B cell (primary cell): ENCODE measurements at regions not wholly inside any gene's neighbourhood (a gene's known extent, or its start where the extent isn't known, plus 50 kb on each side); places are given as distances from the start of the nearest gene placed in this dataset.

Experiments
- ATAC-seq: fragments of 200-7000 bp; cut with Tn5 transposase; one replicate; pipeline ENCODE4 v1.10.0; 2021; ENCODE audit warnings: low read depth, mild to moderate bottlenecking, moderate number of reproducible peaks, moderate library complexity
- CTCF ChIA-PET: fragments of 350-600 bp; sonication (Branson Sonifier 250); formaldehyde crosslinking; loops from one replicate; lab custom pipeline; 2021; ENCODE audit warnings: antibody characterized with exemption, inconsistent platforms; lab: Charles Lee
- POLR2A ChIA-PET: fragments of 350-600 bp; sonication (Branson Sonifier 250); formaldehyde crosslinking; loops from one replicate; lab custom pipeline; 2021; ENCODE audit warnings: antibody characterized with exemption; lab: Charles Lee
- DNase-seq: peaks from one replicate; pipeline ENCODE4 v3.0.0; 2013
- H2AFZ ChIP-seq: 2 replicates; pipeline ENCODE4 v1.6.1; 2012; ENCODE audit warnings: mild to moderate bottlenecking, low read depth, low read length; ENCODE audit not compliant: insufficient read depth, poor library complexity, severe bottlenecking
- H3K27ac ChIP-seq, 2 donors: 1 replicate in 1 of 2; 2 replicates in 1 of 2; pipeline ENCODE4 v1.5.1; 2012 to 2013; ENCODE audit warnings: low read length in 2 of 2, mild to moderate bottlenecking in 2 of 2, moderate library complexity in 1 of 2
- H3K27me3 ChIP-seq, 4 experiments: fragments of 200-600 bp in 1 of 4; sonication (generic) in 1 of 4; replicated peaks in 1 of 4; 1 replicate in 2 of 4; 2 replicates in 2 of 4; pipeline versions ENCODE4 v1.6.1 to v1.7.0; 2013 to 2016; ENCODE audit warnings: low read length in 3 of 4, mild to moderate bottlenecking in 2 of 4, mixed read lengths in 1 of 4, moderate library complexity in 1 of 4; ENCODE audit not compliant: insufficient read depth in 4 of 4, control insufficient read depth in 3 of 4; ENCODE audit errors: control extremely low read depth in 1 of 4
- H3K36me3 ChIP-seq, 2 experiments: replicated peaks in 1 of 2; 1 replicate in 1 of 2; 2 replicates in 1 of 2; pipeline versions ENCODE4 v1.6.1 to v1.7.1; 2013; ENCODE audit warnings: low read length in 1 of 2; ENCODE audit not compliant: insufficient read depth in 2 of 2, control insufficient read depth in 1 of 2; ENCODE audit errors: control extremely low read depth in 1 of 2, extremely low read depth in 1 of 2
- H3K4me1 ChIP-seq, 2 donors: fragments of 200-600 bp in 1 of 2; sonication (generic) in 1 of 2; 1 replicate in 1 of 2; 2 replicates in 1 of 2; pipeline versions ENCODE4 v1.5.1 to v1.6.1; 2013 to 2017; ENCODE audit warnings: low read length in 2 of 2; ENCODE audit not compliant: control insufficient read depth in 2 of 2, insufficient read depth in 2 of 2
- H3K4me2 ChIP-seq: replicated peaks from 2 replicates; pipeline ENCODE3; 2012; ENCODE audit warnings: mild to moderate bottlenecking, low read depth, low read length; ENCODE audit not compliant: poor library complexity, severe bottlenecking
- H3K4me3 ChIP-seq, 5 experiments: fragments of 200-600 bp in 1 of 5; sonication (generic) in 1 of 5; 1 replicate in 3 of 5; 2 replicates in 2 of 5; pipeline versions ENCODE4 v1.5.1 to v1.7.0; 2011 to 2016; ENCODE audit warnings: low read length in 4 of 5, mild to moderate bottlenecking in 4 of 5, low read depth in 2 of 5, control low read depth in 1 of 5, moderate library complexity in 1 of 5; ENCODE audit not compliant: insufficient read depth in 1 of 5; ENCODE audit errors: control extremely low read depth in 1 of 5, extremely low read depth in 1 of 5
- H3K79me2 ChIP-seq: fragments of 200-600 bp; sonication (generic); one replicate; pipeline ENCODE4 v1.6.0; 2016; ENCODE audit warnings: low read length; ENCODE audit not compliant: control insufficient read depth, insufficient read depth
- H3K9ac ChIP-seq: fragments of 200-600 bp; sonication (generic); 2 replicates; pipeline ENCODE4 v1.6.1; 2017; ENCODE audit warnings: mild to moderate bottlenecking, low read length, moderate library complexity
- H3K9me3 ChIP-seq, 3 donors: one replicate each; pipeline versions ENCODE4 v1.6.1 to v1.7.1; 2013; ENCODE audit warnings: low read length in 2 of 3; ENCODE audit not compliant: control insufficient read depth in 2 of 3, insufficient read depth in 1 of 3; ENCODE audit errors: control extremely low read depth in 1 of 3
- H4K20me1 ChIP-seq: 2 replicates; pipeline ENCODE4 v1.6.0; 2012; ENCODE audit warnings: mild to moderate bottlenecking, low read length; ENCODE audit not compliant: insufficient read depth, control insufficient read depth, poor library complexity, severe bottlenecking
- H3K27ac Mint-ChIP-seq: one replicate; pipeline ENCODE4 v1.8.0; 2021; ENCODE audit warnings: mixed read lengths
- H3K27me3 Mint-ChIP-seq: one replicate; pipeline ENCODE4 v1.8.0; 2021; ENCODE audit warnings: mixed read lengths
- H3K4me1 Mint-ChIP-seq: one replicate; pipeline ENCODE4 v1.8.0; 2021; ENCODE audit warnings: mixed read lengths
- H3K4me3 Mint-ChIP-seq: one replicate; pipeline ENCODE4 v1.8.0; 2021; ENCODE audit warnings: mixed read lengths
- H3K9me3 Mint-ChIP-seq: one replicate; pipeline ENCODE4 v1.8.0; 2022; ENCODE audit warnings: mixed read lengths; ENCODE audit not compliant: insufficient read depth
- CTCF ChIP-seq: fragments of 200-600 bp; IDR thresholded peaks from one replicate; pipeline ENCODE4 v1.8.0; 2022; ENCODE audit warnings: antibody characterized with exemption, mild to moderate bottlenecking
- EZH2 ChIP-seq: IDR thresholded peaks from 2 replicates; pipeline ENCODE4 v1.6.1; 2012; ENCODE audit warnings: borderline replicate concordance, low read depth, mild to moderate bottlenecking, moderate library complexity, low read length; ENCODE audit not compliant: insufficient read depth, poor library complexity, severe bottlenecking
- WGBS: methylation state at CpG from one replicate; pipeline ENCODE4 v1.1.5; 2013; ENCODE audit warnings: missing lambda C conversion rate; ENCODE audit not compliant: insufficient coverage; 5-methylcytosine and 5-hydroxymethylcytosine counted together
- intact Hi-C: fragments of 100-400 bp; cut with micrococcal nuclease; formaldehyde crosslinking; loops from one replicate; pipeline ENCODE4 v1.10.0; 2022

- POLR2A ChIA-PET, result no interaction called here
- intact Hi-C loops, result no loop called here
Measured at GRCh38 chr3:5309602-5310001, 122.1 kb downstream of the EDEM1 start.

GRCh38 chr3:5310509-5310908, 123.0 kb downstream of the EDEM1 start:
- no peak overlapping the region for H3K4me3 Mint-ChIP-seq
- no peaks in the 10 kb centered on the region for H3K36me3 ChIP-seq
- CTCF ChIA-PET, result no interaction called here
- H3K4me2 ChIP-seq, result no peak overlapping the region
- ATAC-seq (no peak), DNase-seq (no peak)
- no peak overlapping the region for H3K27ac ChIP-seq
- no peak for TF ChIP-seq CTCF
- TF ChIP-seq EZH2, result no peak
- no peak overlapping the region for H3K9ac ChIP-seq
- no peaks in the 10 kb centered on the region for H4K20me1 ChIP-seq
- no peaks in the 10 kb centered on the region for H3K4me1 ChIP-seq
- H3K9me3 Mint-ChIP-seq, result no peaks in the 10 kb centered on the region
- H3K79me2 ChIP-seq, result no peaks in the 10 kb centered on the region
- H3K27me3 ChIP-seq, result no peaks in the 10 kb centered on the region
- POLR2A ChIA-PET, result no interaction called here
- WGBS, result 98% methylated on average over 5 of the region's 5 CpGs
- no peaks in the 10 kb centered on the region for H3K4me1 Mint-ChIP-seq
- H2AFZ ChIP-seq, result no peak overlapping the region
- no peak overlapping the region for H3K27ac Mint-ChIP-seq
- H3K27me3 Mint-ChIP-seq, result no peaks in the 10 kb centered on the region
- no peaks in the 10 kb centered on the region for H3K9me3 ChIP-seq
- intact Hi-C loops, result no loop called here
- no peak overlapping the region for H3K4me3 ChIP-seq

More at GRCh38 chr3:5309602-5310001, 122.1 kb downstream of the EDEM1 start:
- H3K79me2 ChIP-seq, result no peaks in the 10 kb centered on the region
- WGBS, result no CpG with 5 or more reads among the region's 3 CpGs
- no peak for DNase-seq
- no peak for ATAC-seq
- H3K4me2 ChIP-seq, result no peak overlapping the region
- TF ChIP-seq CTCF, result no peak
- no peak for TF ChIP-seq EZH2
- CTCF ChIA-PET, result no interaction called here
- H3K27ac Mint-ChIP-seq, result no peak overlapping the region
- H4K20me1 ChIP-seq, result no peaks in the 10 kb centered on the region
- H3K27ac ChIP-seq, result no peak overlapping the region
- H2AFZ ChIP-seq, result no peak overlapping the region
- no peak overlapping the region for H3K4me3 Mint-ChIP-seq
- no peaks in the 10 kb centered on the region for H3K9me3 Mint-ChIP-seq
- H3K27me3 Mint-ChIP-seq, result no peaks in the 10 kb centered on the region
- no peaks in the 10 kb centered on the region for H3K9me3 ChIP-seq
- no peaks in the 10 kb centered on the region for H3K4me1 ChIP-seq
- H3K27me3 ChIP-seq, result no peaks in the 10 kb centered on the region
- no peak overlapping the region for H3K9ac ChIP-seq
- no peak overlapping the region for H3K4me3 ChIP-seq
- no peaks in the 10 kb centered on the region for H3K36me3 ChIP-seq
- no peaks in the 10 kb centered on the region for H3K4me1 Mint-ChIP-seq
